Body of pancreas (tissue), 4 donors: ENCODE measurements at regions not wholly inside any gene's neighbourhood (a gene's known extent, or its start where the extent isn't known, plus 50 kb on each side); places are given as distances from the start of the nearest gene placed in this dataset.

Experiments
- ATAC-seq: fragments of 150-250 bp; one replicate; pipeline ENCODE4 v1.9.1; 2016
- DNase-seq, 4 donors: peaks; one replicate each; pipeline ENCODE4 v3.0.0-alpha.2; 2019
- H3K27ac ChIP-seq, 4 donors: fragments of 200-600 bp; sonication (generic); 1 replicate in 3 of 4; 2 replicates in 1 of 4; pipeline versions ENCODE4 v1.5.1 to v1.6.1; 2016 to 2019; ENCODE audit warnings: mild to moderate bottlenecking in 1 of 4, mixed read lengths in 1 of 4, moderate library complexity in 1 of 4
- H3K27me3 ChIP-seq, 2 donors: fragments of 200-600 bp; sonication (generic); one replicate each; pipeline ENCODE4 v1.6.0; 2016; ENCODE audit warnings: mild to moderate bottlenecking in 1 of 2
- H3K36me3 ChIP-seq, 2 donors: fragments of 200-600 bp; sonication (generic); replicated peaks in 1 of 2; 2 replicates each; pipeline ENCODE4 v1.5.1; 2016; ENCODE audit warnings: low read depth in 2 of 2; ENCODE audit not compliant: insufficient read depth in 1 of 2
- H3K4me1 ChIP-seq: fragments of 200-600 bp; sonication (generic); one replicate; pipeline ENCODE4 v1.6.0; 2016
- H3K4me3 ChIP-seq, 2 donors: fragments of 200-600 bp; sonication (generic); 1 replicate in 1 of 2; 2 replicates in 1 of 2; pipeline ENCODE4 v1.5.1; 2016 to 2019
- H3K9me3 ChIP-seq, 3 donors: fragments of 200-600 bp; sonication (generic); 1 replicate in 2 of 3; 2 replicates in 1 of 3; pipeline ENCODE4 v1.5.1; 2016
- CTCF ChIP-seq, 7 experiments: fragments of 450-650 bp in 4 of 7; fragments of 200-600 bp in 3 of 7; sonication (generic) in 3 of 7; IDR thresholded peaks; one replicate each; pipeline ENCODE4 v1.5.1; 2016 to 2019; ENCODE audit warnings: antibody characterized with exemption in 7 of 7
- POLR2A ChIP-seq, 3 donors: fragments of 450-650 bp; IDR thresholded peaks; one replicate each; pipeline ENCODE4 v1.6.1; 2016; ENCODE audit warnings: antibody characterized with exemption in 3 of 3, mild to moderate bottlenecking in 2 of 3
- WGBS, 2 donors: methylation state at CpG; one replicate each; pipeline ENCODE4 v1.1.5; 2017; 5-methylcytosine and 5-hydroxymethylcytosine counted together
- intact Hi-C: fragments of 100-400 bp; cut with DNase I; formaldehyde crosslinking; loops from one replicate; pipeline ENCODE4 v1.15.1; 2023

GRCh38 chrX:63471004-63471403 is 119.9 kb upstream of the SPIN4 start:
- 80 to 92% methylated on average over 1 of the region's 1 CpG for WGBS, 2 donors
- intact Hi-C loops = no loop called here
- TF ChIP-seq CTCF (IDR thresholded peaks at IDR 0.05) (no peak), POLR2A (IDR thresholded peaks at IDR 0.05) (no peak)
- ATAC-seq (no peak), DNase-seq (no peak)
- no peaks in the 10 kb centered on the region for H3K36me3 ChIP-seq
- H3K27me3 ChIP-seq = no peaks in the 10 kb centered on the region
- H3K4me3 ChIP-seq = no peak overlapping the region
- no peaks in the 10 kb centered on the region for H3K4me1 ChIP-seq
- no peak overlapping the region for H3K27ac ChIP-seq
- no peaks in the 10 kb centered on the region for H3K9me3 ChIP-seq

DNA sequence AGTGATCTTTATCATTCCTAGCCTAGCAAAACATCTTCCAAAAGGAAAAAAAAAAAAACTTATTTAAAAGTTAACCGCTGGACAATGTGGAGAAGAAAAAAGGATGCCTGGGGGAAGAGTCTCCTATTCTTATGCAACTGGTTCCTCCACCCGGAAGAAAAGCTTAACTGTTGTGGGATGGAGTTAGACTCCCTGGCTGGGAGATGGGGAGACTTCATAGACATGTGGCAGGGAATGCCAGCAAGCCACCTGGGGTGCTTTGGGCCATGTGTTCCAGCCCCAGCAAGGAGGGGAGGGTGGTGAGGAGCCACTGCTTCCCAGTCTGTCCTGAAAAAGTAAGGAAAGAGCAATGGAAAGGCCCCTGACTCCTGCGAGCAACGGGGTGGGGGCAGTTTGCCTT is 119.4 kb upstream of the SPIN4 start:
- no peaks in the 10 kb centered on the region for H3K9me3 ChIP-seq
- no peak for TF ChIP-seq POLR2A (IDR thresholded peaks at IDR 0.05)
- TF ChIP-seq CTCF (IDR thresholded peaks at IDR 0.05) = no peak
- DNase-seq (no peak), ATAC-seq (no peak)
- H3K27me3 ChIP-seq = no peaks in the 10 kb centered on the region
- 100% methylated on average over 2 to 4 of the region's 4 CpGs for WGBS, 2 donors
- H3K36me3 ChIP-seq = no peaks in the 10 kb centered on the region
- intact Hi-C loops = no loop called here
- no peaks in the 10 kb centered on the region for H3K4me1 ChIP-seq
- no peak overlapping the region for H3K4me3 ChIP-seq
- H3K27ac ChIP-seq = no peak overlapping the region

GRCh38 chrX:63466690-63467089 is 115.6 kb upstream of the SPIN4 start:
- Histone ChIP-seq H3K27me3 (no peaks in the 10 kb centered on the region), H3K4me3 (no peak overlapping the region), H3K9me3 (no peaks in the 10 kb centered on the region), H3K36me3 (no peaks in the 10 kb centered on the region), H3K4me1 (no peaks in the 10 kb centered on the region), H3K27ac (no peak overlapping the region)
- no peak for TF ChIP-seq CTCF (IDR thresholded peaks at IDR 0.05)
- TF ChIP-seq POLR2A (IDR thresholded peaks at IDR 0.05) = no peak
- DNase-seq = no peak
- intact Hi-C loops = no loop called here
- ATAC-seq = no peak
- WGBS, 2 donors = 84% methylated on average over 4 of the region's 4 CpGs

DNA sequence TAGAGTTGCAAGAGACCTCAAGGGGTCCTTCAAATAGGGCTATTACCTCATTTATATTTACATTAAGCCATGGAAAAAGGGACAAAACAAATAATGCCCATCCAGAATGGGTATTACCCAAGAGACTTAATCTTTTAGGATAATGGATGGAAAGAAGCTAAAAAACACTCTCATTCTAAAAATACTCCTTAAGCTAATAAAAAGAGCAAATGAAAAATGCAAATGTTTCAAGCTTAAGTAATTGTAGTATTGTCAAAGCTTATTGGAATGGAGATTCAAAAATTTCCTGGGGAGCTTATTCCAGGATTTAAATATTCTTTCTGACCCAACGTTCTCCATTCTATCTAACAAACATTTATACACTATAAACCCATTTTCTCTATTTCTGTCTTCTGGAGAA is 107.8 kb upstream of the SPIN4 start:
- intact Hi-C loops = no loop called here
- H3K27me3 ChIP-seq = no peaks in the 10 kb centered on the region
- H3K27ac ChIP-seq = no peak overlapping the region
- TF ChIP-seq POLR2A (IDR thresholded peaks at IDR 0.05) (no peak), CTCF (IDR thresholded peaks at IDR 0.05) (no peak)
- no peaks in the 10 kb centered on the region for H3K9me3 ChIP-seq
- no peaks in the 10 kb centered on the region for H3K4me1 ChIP-seq
- ATAC-seq (no peak), DNase-seq (no peak)
- no peaks in the 10 kb centered on the region for H3K36me3 ChIP-seq
- no peak overlapping the region for H3K4me3 ChIP-seq
- 63 to 73% methylated on average over 1 of the region's 1 CpG for WGBS, 2 donors

- Histone ChIP-seq H3K4me1 (no peaks in the 10 kb centered on the region), H3K36me3 (no peaks in the 10 kb centered on the region), H3K9me3 (peaks cover 0 to 8% (median 0%) of the 10 kb centered on the region in 3 donors), H3K27me3 (no peaks in the 10 kb centered on the region), H3K4me3 (no peak overlapping the region), H3K27ac (no peak overlapping the region)
- DNase-seq = no peak
- WGBS, 2 donors = 100% methylated on average over 2 to 3 of the region's 3 CpGs
- ATAC-seq = no peak
- intact Hi-C loops = no loop called here
- no peak for TF ChIP-seq POLR2A (IDR thresholded peaks at IDR 0.05)
- TF ChIP-seq CTCF (IDR thresholded peaks at IDR 0.05) = no peak
These were observed 102.4 kb upstream of the SPIN4 start for GRCh38 chrX:63453571-63453970.
